ENCODE measurements at regions not wholly inside any gene's neighbourhood (a gene's known extent, or its start where the extent isn't known, plus 50 kb on each side); places are given as distances from the start of the nearest gene placed in this dataset.
A peak's percentile ranks its signal among the peaks of the same experiment; 100 is the strongest.

DNA sequence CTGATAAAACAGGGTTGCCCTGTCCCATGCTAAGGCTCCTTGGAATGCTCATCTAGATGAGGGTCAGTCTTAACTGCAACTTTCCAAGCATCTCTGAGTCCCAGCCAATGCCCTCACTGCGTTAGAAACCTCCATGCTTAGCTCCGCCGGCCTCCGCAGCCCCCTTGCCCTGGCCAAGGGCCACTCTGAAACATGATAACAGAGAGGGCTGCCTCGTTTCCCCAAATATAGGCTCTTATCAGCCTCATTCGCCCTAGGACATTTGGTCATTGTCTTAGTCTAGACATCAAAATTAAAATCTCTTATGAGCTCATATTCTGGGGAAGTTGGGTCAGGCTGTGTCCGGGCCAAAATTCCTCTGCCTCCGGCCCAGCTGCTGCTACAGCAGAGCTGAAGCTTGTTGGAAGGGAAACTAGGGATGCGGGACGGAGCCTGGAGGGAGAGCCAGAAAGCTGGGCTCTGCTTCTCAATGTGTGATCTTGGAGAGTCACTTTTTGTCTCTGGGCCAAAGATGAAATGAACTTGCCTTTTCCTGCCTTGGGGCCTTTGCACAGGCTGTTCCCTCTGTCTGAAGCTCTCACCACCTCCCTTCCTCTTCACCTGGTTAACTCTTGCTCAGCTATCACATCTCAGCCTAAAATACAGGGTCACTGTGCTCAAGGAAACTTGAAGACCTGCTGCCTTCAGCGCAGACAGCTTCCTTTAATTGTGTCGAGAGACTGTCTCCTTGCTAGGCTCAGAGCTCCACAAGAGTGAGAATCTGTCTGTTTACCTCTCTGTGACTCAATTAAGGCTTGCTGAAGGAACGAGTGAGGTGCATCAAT lies 191.3 kb downstream of the RGS3 start:
- Histone ChIP-seq H3K4me1 (ENCODE audit: insufficient read depth, low read length, poor library complexity, severe bottlenecking) (no peaks in the 10 kb centered on the region), H3K4me2 (ENCODE audit: low read depth, low read length, poor library complexity, severe bottlenecking) (no peak overlapping the region), H3F3A (ENCODE audit: low read depth) (no peaks in the 10 kb centered on the region), H3K79me2 (ENCODE audit: insufficient read depth, low read length) (no peaks in the 10 kb centered on the region), H3K9ac (ENCODE audit: low read depth, low read length, poor library complexity, severe bottlenecking) (no peak overlapping the region), H4K20me1 (ENCODE audit: insufficient read depth, low read length, poor library complexity, severe bottlenecking) (no peaks in the 10 kb centered on the region), H2AFZ (ENCODE audit: low read length) (peak overlapping the region; percentile 82), H3K9me3 (ENCODE audit: insufficient read depth, low read depth, low read length) (no peaks in the 10 kb centered on the region), H3K9me2 (replicated peaks; ENCODE audit: low read depth, low read length) (no peaks in the 10 kb centered on the region), H3K27me3 (ENCODE audit: insufficient read depth, low read length, poor library complexity, severe bottlenecking) (no peaks in the 10 kb centered on the region), H3K36me3 (ENCODE audit: insufficient read depth, low read length) (no peaks in the 10 kb centered on the region), H3K4me3 (ENCODE audit: low read length, poor library complexity, severe bottlenecking) (no peak overlapping the region)
- TF ChIP-seq EZH2phosphoT487 (IDR thresholded peaks at IDR 0.05; ENCODE audit: borderline replicate concordance), result no peak
- TF ChIP-seq, protein P1, sequence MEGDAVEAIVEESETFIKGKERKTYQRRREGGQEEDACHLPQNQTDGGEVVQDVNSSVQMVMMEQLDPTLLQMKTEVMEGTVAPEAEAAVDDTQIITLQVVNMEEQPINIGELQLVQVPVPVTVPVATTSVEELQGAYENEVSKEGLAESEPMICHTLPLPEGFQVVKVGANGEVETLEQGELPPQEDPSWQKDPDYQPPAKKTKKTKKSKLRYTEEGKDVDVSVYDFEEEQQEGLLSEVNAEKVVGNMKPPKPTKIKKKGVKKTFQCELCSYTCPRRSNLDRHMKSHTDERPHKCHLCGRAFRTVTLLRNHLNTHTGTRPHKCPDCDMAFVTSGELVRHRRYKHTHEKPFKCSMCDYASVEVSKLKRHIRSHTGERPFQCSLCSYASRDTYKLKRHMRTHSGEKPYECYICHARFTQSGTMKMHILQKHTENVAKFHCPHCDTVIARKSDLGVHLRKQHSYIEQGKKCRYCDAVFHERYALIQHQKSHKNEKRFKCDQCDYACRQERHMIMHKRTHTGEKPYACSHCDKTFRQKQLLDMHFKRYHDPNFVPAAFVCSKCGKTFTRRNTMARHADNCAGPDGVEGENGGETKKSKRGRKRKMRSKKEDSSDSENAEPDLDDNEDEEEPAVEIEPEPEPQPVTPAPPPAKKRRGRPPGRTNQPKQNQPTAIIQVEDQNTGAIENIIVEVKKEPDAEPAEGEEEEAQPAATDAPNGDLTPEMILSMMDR (conservative IDR thresholded peaks at IDR 0.05; ENCODE audit: low read length), result no peak

DNA sequence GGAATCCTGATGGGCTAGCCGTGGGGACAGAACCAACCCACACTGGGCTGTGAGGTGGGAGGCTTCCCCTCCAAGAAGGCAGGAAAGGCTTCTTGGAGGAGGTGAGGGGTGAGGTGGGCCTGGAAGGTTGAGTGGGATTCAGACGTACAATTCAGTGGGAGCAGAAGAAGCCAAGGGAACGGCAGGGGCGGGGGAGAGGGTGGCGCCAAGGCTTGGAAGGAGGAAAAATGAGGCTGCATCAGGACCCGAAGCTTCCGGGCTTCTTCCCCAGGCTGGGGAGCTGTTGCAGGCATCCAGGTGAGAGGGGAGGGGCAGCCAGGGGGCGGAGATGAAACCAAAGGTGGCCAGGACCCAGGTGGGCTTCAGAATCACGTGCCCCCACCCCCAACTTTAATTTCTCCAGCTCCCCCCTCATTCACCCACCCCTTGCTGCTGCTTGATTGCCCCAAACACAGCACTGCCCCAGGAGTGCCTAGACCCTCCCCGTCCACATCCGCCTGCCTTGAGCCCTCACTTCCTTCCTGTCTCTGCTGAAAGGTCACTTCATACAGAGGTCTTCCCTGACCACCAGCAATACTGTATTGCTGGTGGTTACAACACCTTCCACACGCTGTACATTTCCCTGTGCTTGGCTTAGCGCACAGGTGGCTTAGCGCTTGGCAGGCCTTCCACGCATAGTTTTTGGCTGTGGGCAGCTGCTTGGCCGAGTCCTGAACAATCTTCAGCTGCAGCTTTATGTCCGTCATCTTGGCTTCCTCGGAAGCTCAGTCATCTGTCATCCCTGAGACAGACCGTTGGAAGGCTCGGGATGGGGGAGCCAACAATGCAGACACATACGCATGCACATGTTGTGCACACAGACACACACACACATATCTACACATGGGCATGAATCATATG lies 193.5 kb downstream of the RGS3 start:
- Histone ChIP-seq H3K9ac (ENCODE audit: low read depth, low read length, poor library complexity, severe bottlenecking) (no peak overlapping the region), H3K36me3 (ENCODE audit: insufficient read depth, low read length) (no peaks in the 10 kb centered on the region), H3K79me2 (ENCODE audit: insufficient read depth, low read length) (no peaks in the 10 kb centered on the region), H2AFZ (ENCODE audit: low read length) (no peak overlapping the region), H3K4me3 (ENCODE audit: low read length, poor library complexity, severe bottlenecking) (no peak overlapping the region), H3F3A (ENCODE audit: low read depth) (no peaks in the 10 kb centered on the region), H3K9me2 (replicated peaks; ENCODE audit: low read depth, low read length) (no peaks in the 10 kb centered on the region), H4K20me1 (ENCODE audit: insufficient read depth, low read length, poor library complexity, severe bottlenecking) (no peaks in the 10 kb centered on the region), H3K27me3 (ENCODE audit: insufficient read depth, low read length, poor library complexity, severe bottlenecking) (no peaks in the 10 kb centered on the region), H3K4me2 (ENCODE audit: low read depth, low read length, poor library complexity, severe bottlenecking) (no peak overlapping the region), H3K9me3 (ENCODE audit: insufficient read depth, low read depth, low read length) (no peaks in the 10 kb centered on the region), H3K4me1 (ENCODE audit: insufficient read depth, low read length, poor library complexity, severe bottlenecking) (no peaks in the 10 kb centered on the region)
- TF ChIP-seq EZH2phosphoT487 (IDR thresholded peaks at IDR 0.05; ENCODE audit: borderline replicate concordance), result no peak
- TF ChIP-seq, protein P1 (conservative IDR thresholded peaks at IDR 0.05; ENCODE audit: low read length), result no peak

DNA sequence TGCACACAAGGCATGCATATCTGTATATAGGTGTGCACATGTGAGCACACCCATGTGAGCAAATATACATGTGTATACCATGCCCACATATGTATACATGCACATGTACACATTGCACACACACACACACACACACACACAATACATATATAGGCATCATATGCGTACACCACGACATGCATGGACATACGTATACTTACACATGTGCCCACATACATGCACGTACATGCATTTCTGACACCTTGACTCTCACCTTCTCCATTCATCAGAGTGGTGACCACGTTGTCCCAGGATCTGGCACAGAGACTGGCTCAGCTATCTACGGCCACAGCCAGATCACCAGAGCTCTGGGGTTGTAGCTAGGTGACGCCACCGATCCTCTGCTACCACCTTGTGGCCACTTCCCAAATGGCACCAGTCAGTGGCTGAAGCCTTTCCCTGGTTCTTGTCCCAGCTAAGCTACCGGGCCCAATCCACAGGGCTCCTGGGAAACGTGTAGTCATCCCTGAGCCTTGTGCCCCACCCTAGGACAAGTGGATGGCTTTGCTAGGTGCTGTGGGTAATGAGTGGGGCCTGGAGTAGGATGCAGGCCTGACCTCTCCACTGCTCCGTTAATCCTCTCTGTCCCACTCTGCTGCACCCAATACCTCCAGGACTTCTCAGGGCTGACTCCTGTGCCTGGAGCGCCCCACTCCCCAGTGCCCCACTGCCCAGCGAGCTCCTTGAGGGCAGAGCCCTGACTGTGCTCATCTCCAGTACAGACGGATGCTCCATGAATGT lies 194.4 kb downstream of the RGS3 start:
- no peaks in the 10 kb centered on the region for H3K36me3 ChIP-seq (ENCODE audit: insufficient read depth, low read length)
- no peaks in the 10 kb centered on the region for H3F3A ChIP-seq (ENCODE audit: low read depth)
- H2AFZ ChIP-seq (ENCODE audit: low read length), result no peak overlapping the region
- no peaks in the 10 kb centered on the region for H3K9me2 ChIP-seq (replicated peaks; ENCODE audit: low read depth, low read length)
- H4K20me1 ChIP-seq (ENCODE audit: insufficient read depth, low read length, poor library complexity, severe bottlenecking), result no peaks in the 10 kb centered on the region
- no peaks in the 10 kb centered on the region for H3K27me3 ChIP-seq (ENCODE audit: insufficient read depth, low read length, poor library complexity, severe bottlenecking)
- no peak overlapping the region for H3K4me2 ChIP-seq (ENCODE audit: low read depth, low read length, poor library complexity, severe bottlenecking)
- no peak overlapping the region for H3K9ac ChIP-seq (ENCODE audit: low read depth, low read length, poor library complexity, severe bottlenecking)
- H3K9me3 ChIP-seq (ENCODE audit: insufficient read depth, low read depth, low read length), result no peaks in the 10 kb centered on the region
- H3K79me2 ChIP-seq (ENCODE audit: insufficient read depth, low read length), result no peaks in the 10 kb centered on the region
- H3K4me1 ChIP-seq (ENCODE audit: insufficient read depth, low read length, poor library complexity, severe bottlenecking), result no peaks in the 10 kb centered on the region
- no peak for TF ChIP-seq EZH2phosphoT487 (IDR thresholded peaks at IDR 0.05; ENCODE audit: borderline replicate concordance)
- TF ChIP-seq, protein P1 (conservative IDR thresholded peaks at IDR 0.05; ENCODE audit: low read length), result peak; percentile 93
- no peak overlapping the region for H3K4me3 ChIP-seq (ENCODE audit: low read length, poor library complexity, severe bottlenecking)
